RWPE2 (cell line): ENCODE measurements at regions not wholly inside any gene's neighbourhood (a gene's known extent, or its start where the extent isn't known, plus 50 kb on each side); places are given as distances from the start of the nearest gene placed in this dataset.
A peak's percentile ranks its signal among the peaks of the same experiment; 100 is the strongest.

Experiments
- ATAC-seq: fragments of 200-7000 bp; cut with Tn5 transposase; 3 replicates; pipeline ENCODE4 v1.9.1; 2021; ENCODE audit warnings: low read depth
- DNase-seq: peaks from one replicate; pipeline ENCODE4 v3.0.0-alpha.2; 2020; ENCODE audit warnings: low spot score
- H3K27ac ChIP-seq: fragments of 450-650 bp; 2 replicates; pipeline ENCODE4 v1.5.1; 2017; ENCODE audit warnings: mild to moderate bottlenecking; ENCODE audit not compliant: poor library complexity, severe bottlenecking
- H3K27me3 ChIP-seq: fragments of 250-450 bp; sonication (Bioruptor Pico); 2 replicates; pipeline ENCODE4 v1.5.1; 2021; ENCODE audit warnings: mild to moderate bottlenecking, moderate library complexity; ENCODE audit not compliant: insufficient read depth, poor library complexity, severe bottlenecking
- H3K36me3 ChIP-seq: fragments of 250-450 bp; sonication (Bioruptor Pico); 2 replicates; pipeline ENCODE4 v1.5.1; 2020; ENCODE audit warnings: low read depth, mild to moderate bottlenecking, moderate library complexity
- H3K4me1 ChIP-seq: fragments of 250-450 bp; sonication (Bioruptor Pico); 2 replicates; pipeline ENCODE4 v1.5.1; 2021; ENCODE audit warnings: mild to moderate bottlenecking, moderate library complexity; ENCODE audit not compliant: insufficient read depth, poor library complexity, severe bottlenecking
- H3K4me3 ChIP-seq: fragments of 250-450 bp; sonication (Bioruptor Pico); 2 replicates; pipeline ENCODE4 v1.5.1; 2021; ENCODE audit warnings: mild to moderate bottlenecking, moderate library complexity; ENCODE audit not compliant: severe bottlenecking
- H3K9me3 ChIP-seq: fragments of 250-450 bp; sonication (Bioruptor Pico); 2 replicates; pipeline ENCODE4 v1.5.1; 2021; ENCODE audit warnings: mild to moderate bottlenecking, moderate library complexity; ENCODE audit not compliant: severe bottlenecking
- TF ChIP-seq, protein P1 (sequence below): fragments of 450-650 bp; IDR thresholded peaks from one replicate; pipeline ENCODE4 v1.5.1; 2017; ENCODE audit warnings: mild to moderate bottlenecking, moderate library complexity; ENCODE audit not compliant: poor library complexity, severe bottlenecking

DNA sequence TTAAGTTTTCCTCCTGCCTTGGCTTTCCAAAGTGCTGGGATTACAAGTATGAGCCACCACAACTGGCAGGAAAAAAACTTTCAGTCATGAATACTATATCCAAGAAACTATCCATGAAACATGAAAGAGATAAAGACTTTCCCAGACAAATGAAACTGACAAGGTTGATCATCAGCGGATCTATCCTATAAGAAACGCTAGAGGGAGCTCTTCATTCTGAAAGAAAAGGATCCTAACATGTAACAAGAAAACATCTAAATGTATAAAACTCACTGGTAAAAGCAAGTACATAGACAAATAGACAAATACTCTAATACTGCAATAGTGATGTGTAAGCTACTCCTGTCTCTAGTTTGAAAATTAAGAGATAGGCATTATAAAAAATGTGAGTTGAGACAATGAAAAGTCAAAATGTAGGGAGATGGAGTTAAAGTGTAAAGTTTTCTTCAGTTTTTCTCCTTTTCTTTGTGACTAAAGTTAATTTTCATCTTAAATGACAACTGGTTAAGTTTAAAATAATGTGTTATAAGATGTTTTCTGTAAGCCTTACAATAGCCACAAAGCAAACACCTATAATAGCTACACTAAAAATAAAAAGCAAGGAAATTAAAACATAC, 79.6 kb upstream of the TEKT1 start:
- H3K36me3 ChIP-seq: no peaks in the 10 kb centered on the region; the same call in 1 of the 2 replicates
- TF ChIP-seq, protein P1, sequence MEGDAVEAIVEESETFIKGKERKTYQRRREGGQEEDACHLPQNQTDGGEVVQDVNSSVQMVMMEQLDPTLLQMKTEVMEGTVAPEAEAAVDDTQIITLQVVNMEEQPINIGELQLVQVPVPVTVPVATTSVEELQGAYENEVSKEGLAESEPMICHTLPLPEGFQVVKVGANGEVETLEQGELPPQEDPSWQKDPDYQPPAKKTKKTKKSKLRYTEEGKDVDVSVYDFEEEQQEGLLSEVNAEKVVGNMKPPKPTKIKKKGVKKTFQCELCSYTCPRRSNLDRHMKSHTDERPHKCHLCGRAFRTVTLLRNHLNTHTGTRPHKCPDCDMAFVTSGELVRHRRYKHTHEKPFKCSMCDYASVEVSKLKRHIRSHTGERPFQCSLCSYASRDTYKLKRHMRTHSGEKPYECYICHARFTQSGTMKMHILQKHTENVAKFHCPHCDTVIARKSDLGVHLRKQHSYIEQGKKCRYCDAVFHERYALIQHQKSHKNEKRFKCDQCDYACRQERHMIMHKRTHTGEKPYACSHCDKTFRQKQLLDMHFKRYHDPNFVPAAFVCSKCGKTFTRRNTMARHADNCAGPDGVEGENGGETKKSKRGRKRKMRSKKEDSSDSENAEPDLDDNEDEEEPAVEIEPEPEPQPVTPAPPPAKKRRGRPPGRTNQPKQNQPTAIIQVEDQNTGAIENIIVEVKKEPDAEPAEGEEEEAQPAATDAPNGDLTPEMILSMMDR: peak; percentile 86
- no peaks in the 10 kb centered on the region for H3K27me3 ChIP-seq
- H3K4me3 ChIP-seq: no peak overlapping the region
- ATAC-seq: no peak
- DNase-seq: no peak
- H3K4me1 ChIP-seq: peaks cover 5% of the 10 kb centered on the region
- no peaks in the 10 kb centered on the region for H3K9me3 ChIP-seq
- H3K27ac ChIP-seq: no peak overlapping the region

DNA sequence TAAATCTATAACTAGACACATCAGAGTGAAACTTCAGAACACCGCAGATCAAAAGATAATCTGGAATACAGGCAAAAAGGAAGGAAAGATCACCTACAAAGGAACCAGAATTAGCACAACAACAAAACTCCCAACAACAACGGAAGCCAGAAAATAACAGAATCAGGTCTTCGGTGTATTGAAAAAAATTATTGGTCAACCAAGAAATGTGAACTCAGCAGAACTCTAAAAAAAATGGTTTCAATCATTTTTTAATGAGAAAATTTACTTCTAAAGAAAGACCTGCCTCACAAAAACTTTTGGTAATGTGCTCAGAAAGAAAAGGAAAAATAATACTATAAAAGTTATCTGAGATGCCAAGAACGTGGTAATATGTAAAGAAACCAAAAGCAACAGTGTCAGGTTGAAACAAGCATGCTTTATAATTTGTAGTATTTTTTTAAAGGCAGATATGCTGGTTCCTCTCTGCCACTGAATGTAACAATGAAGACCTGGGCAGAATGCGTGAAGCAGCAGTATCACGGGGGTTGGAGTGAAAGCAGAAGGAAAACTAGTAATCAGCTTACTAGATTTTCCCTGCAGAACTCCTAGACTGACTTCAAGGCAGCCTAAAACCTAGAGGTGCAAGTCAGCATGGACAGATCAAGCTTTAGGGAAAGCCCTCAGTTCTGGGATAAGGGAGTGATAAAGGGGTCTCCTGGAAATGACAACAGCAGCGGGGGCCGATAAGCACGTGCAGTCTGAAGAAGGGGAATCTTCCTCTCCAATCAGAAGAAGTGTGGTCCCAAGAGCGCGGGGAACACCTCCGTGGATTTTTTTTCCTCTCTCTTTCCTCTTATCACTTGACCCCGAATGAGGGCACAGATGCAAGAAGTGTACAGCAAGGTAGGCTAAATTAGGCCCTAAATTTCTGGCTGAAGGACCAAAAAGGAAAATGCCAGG, 80.9 kb upstream of the TEKT1 start:
- no peaks in the 10 kb centered on the region for H3K9me3 ChIP-seq
- H3K27ac ChIP-seq: no peak overlapping the region
- H3K36me3 ChIP-seq: no peaks in the 10 kb centered on the region; the same call in 1 of the 2 replicates
- H3K4me1 ChIP-seq: no peaks in the 10 kb centered on the region
- TF ChIP-seq, protein P1: no peak
- no peak overlapping the region for H3K4me3 ChIP-seq
- no peak for ATAC-seq
- no peak for DNase-seq
- H3K27me3 ChIP-seq: no peaks in the 10 kb centered on the region

DNA sequence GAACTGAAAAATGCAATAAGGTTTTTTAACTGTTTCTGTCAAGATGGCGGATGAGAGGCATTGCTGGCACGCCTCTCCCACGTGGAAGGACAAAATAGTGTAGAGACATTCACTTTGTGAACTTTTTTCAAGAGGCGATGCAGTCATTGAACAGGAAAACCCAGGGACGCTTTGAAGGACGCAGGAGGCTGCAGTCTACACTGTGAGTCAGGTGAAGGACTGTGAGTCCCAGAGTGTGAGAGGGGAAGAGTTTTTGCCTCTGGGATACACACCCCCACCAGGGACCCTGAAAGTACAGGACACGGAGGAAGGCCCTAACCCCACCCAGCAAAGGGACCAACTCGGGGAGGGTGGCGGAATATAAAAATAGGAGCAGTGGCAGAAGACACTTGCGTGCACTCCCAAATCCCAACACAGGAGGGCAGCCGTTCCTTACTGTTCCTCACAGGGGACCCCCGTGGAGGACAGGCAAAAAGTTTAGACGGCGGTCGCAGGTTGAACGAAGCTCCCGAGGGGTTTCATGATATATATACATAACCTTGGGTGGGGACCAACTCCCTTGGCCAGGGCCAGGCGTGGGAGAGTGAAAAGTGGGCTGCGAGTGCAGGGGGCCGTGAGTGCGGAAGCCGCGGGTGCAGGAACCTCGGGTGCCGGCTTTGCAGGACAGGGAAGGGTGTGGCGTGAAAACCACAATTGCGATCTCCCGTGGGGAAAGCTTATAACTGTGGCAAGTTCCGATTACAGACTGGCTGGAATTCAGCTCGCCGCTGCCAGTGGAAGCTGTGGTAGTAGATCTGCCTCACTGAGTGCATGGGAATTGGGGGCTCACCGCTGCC, 82.0 kb upstream of the ALOX12 start:
- DNase-seq (no peak), ATAC-seq (peak; percentile 71; the same call in 2 of the 3 replicates)
- TF ChIP-seq, protein P1: peak; percentile 83
- H3K27me3 ChIP-seq: no peaks in the 10 kb centered on the region
- no peaks in the 10 kb centered on the region for H3K36me3 ChIP-seq
- no peak overlapping the region for H3K27ac ChIP-seq
- peak overlapping the region; percentile 17 for H3K4me3 ChIP-seq
- H3K9me3 ChIP-seq: no peaks in the 10 kb centered on the region
- H3K4me1 ChIP-seq: no peaks in the 10 kb centered on the region

DNA sequence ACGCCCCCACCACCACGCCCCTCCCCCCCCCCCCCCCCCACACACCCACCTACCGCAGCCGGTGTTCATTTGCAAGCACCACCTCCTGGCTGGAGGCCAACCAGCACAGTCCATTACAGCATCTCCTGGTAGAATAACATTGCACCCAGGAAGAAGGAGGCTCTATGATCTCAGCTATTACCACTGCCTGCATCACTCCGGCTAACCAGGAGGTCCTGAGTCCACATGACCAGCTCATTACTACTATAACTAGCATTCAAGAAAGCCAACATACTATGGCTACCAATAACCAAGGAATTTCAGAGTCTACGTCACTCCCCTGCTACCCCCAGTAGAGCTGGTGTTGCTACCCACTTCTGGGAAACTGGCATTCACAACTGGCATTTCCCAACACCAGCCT, 81.1 kb upstream of the ALOX12 start:
- Histone ChIP-seq H3K4me1 (no peaks in the 10 kb centered on the region), H3K36me3 (no peaks in the 10 kb centered on the region), H3K4me3 (no peak overlapping the region), H3K27me3 (no peaks in the 10 kb centered on the region), H3K27ac (no peak overlapping the region), H3K9me3 (no peaks in the 10 kb centered on the region)
- DNase-seq: no peak
- TF ChIP-seq, protein P1: no peak
- no peak for ATAC-seq
